HG02885 (cell line): ENCODE measurements at regions not wholly inside any gene's neighbourhood (a gene's known extent, or its start where the extent isn't known, plus 50 kb on each side); places are given as distances from the start of the nearest gene placed in this dataset.

ENCODE experiments used
- ATAC-seq: cut with Tn5 transposase; IDR thresholded peaks from one replicate; pipeline ENCODE4 v1.9.1; 2021; ENCODE audit warnings: mild to moderate bottlenecking; ENCODE audit not compliant: unreplicated experiment, poor library complexity

DNA sequence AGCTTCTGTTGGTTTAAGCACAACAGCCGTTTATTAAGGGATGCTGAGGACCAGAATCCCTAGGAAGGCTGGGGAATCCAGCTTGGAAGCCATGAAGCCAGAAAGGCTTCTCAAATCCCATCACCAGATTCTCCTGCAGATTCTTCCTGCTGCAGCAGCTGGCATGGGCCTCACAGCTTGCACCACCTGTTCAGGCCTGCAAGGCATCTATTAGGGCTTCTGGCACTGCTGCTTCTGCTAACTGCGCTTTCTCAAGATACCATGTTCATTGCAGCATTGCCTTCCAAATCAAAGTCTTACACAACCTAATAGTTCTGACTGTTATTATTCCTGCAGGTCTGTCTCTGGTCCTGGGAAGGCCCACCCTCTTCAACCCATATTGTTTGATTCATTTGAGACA, 51.2 kb upstream of the ZNF366 start:
- no peak for ATAC-seq

DNA sequence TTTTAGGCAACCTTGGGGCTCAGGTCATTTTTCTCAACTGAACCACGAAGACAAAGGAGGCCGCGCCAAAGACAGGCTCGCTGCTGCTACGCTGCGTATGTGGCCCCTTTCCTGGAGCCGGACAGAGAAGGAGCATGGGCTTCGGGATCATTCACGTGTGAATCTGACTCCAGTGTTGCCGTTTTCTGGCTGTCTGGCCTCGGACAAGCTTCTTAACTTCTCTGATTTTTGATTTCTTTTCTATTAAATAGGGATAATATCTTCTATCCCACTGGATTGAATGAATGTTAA, 50.8 kb upstream of the ZNF366 start:
- no peak for ATAC-seq

DNA sequence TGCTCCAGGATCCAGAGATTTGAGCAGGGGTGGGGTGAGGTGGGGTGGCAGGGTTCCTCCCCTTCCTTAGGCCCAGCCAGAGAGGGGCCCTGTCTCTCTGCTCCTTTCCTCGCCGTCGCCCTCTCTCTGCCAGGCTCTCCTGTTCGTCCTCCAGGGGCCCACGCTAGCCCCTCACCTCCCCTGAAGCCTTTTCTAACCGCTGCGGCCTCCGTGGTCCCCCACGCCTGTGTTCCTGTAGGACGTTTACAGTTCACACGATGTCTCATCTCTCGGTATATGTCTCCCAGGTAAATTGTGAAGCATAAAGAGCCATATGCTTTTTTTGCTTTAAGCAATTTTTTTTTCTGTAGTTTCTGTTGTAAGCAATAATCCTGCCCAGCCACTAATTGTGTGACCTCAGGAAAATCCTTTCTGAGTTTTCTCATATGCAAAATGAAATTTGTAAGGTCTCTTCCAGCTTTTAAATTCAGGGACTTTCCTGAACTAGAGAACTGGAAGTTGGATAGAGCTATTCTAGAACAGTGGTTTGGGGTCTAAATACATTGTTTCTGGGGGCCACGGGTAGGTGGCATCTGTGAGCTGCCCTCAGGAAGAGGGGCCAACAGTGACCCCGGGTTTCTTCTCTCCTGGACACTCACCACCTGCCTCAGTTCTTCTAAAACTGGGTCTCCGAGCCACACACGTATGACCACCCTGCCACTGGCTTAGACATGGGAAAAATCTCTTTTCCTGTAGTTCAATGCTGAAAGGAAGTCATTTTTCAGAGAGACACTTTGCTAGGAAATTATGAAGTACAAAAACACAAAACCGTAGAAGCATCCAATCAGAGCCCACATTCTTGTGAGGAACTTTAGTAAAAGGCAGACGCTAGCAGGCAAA, 50.2 kb upstream of the ZNF366 start:
- peak; percentile 13 for ATAC-seq
